ENCODE measurements at regions not wholly inside any gene's neighbourhood (a gene's known extent, or its start where the extent isn't known, plus 50 kb on each side); places are given as distances from the start of the nearest gene placed in this dataset.
A peak's percentile ranks its signal among the peaks of the same experiment; 100 is the strongest.
"Not testable (repeated sequence)": the region's sequence is repeated elsewhere in the genome, so short reads cannot be mapped to it uniquely, and the experiment has no call there.

- no peak overlapping the region for H3K9ac ChIP-seq
- peaks cover 0 to 5% (median 0%) of the 10 kb centered on the region in 10 experiments; a peak in 1 of 20 replicates for H3K4me1 ChIP-seq
- no peak overlapping the region for H3K4me3 ChIP-seq
- H3K27ac ChIP-seq, result no peak overlapping the region
- TF ChIP-seq Cebpa-rat (IDR thresholded peaks at IDR 0.05), result no peak
- H3K9me3 ChIP-seq (replicated peaks in 1 of 11), result peaks cover 0 to 22% (median 14%) of the 10 kb centered on the region in 11 experiments; a peak in 20 of 22 replicates
- H3K27me3 ChIP-seq, result no peaks in the 10 kb centered on the region
- no peaks in the 10 kb centered on the region for H4K20me1 ChIP-seq
- H3K36me3 ChIP-seq, result no peaks in the 10 kb centered on the region
- H3K4me2 ChIP-seq, result no peak overlapping the region
Measured at GRCh38 chr14:101689039-101689501, 72.4 kb upstream of the PPP2R5C start.

GRCh38 chr14:101689966-101690365 lies 71.5 kb upstream of the PPP2R5C start:
- not testable (repeated sequence) for H4K20me1 ChIP-seq, H3K4me3 ChIP-seq, H3K9ac ChIP-seq, H3K27ac ChIP-seq, H3K27me3 ChIP-seq, H3K4me1 ChIP-seq, H3K36me3 ChIP-seq
- Histone ChIP-seq H3K9me3 (replicated peaks in 1 of 11) (peaks cover 0 to 22% (median 14%) of the 10 kb centered on the region in 11 experiments; a peak in 20 of 22 replicates), H3K4me2 (peak overlapping the region in 1 of 11 experiments; percentile 32; a peak in 2 of 22 replicates)

- H3K27ac ChIP-seq, result no peak overlapping the region
- TF ChIP-seq Cebpa-rat (IDR thresholded peaks at IDR 0.05), result no peak
- H3K36me3 ChIP-seq, result no peaks in the 10 kb centered on the region
- peaks cover 0 to under 1% (median 0%) of the 10 kb centered on the region in 10 experiments; a peak in 1 of 20 replicates for H3K4me1 ChIP-seq
- no peak overlapping the region for H3K4me2 ChIP-seq
- H3K9me3 ChIP-seq (replicated peaks in 1 of 11), result peaks cover 17 to 35% (median 30%) of the 10 kb centered on the region in 11 experiments
- no peak overlapping the region for H3K4me3 ChIP-seq
- H4K20me1 ChIP-seq, result no peaks in the 10 kb centered on the region
- H3K9ac ChIP-seq, result no peak overlapping the region
- no peaks in the 10 kb centered on the region for H3K27me3 ChIP-seq
Measured at GRCh38 chr14:101695659-101696058, 65.8 kb upstream of the PPP2R5C start.

- Histone ChIP-seq H3K4me1 (peaks cover 32 to 41% (median 39%) of the 10 kb centered on the region in 10 experiments), H4K20me1 (no peaks in the 10 kb centered on the region), H3K27ac (no peak overlapping the region), H3K9ac (no peak overlapping the region), H3K9me3 (replicated peaks in 1 of 11) (peaks cover 0 to 9% (median 0%) of the 10 kb centered on the region in 11 experiments; a peak in 3 of 22 replicates), H3K4me2 (no peak overlapping the region), H3K27me3 (peaks cover 0 to 9% (median 0%) of the 10 kb centered on the region in 11 experiments; a peak in 2 of 22 replicates), H3K36me3 (no peaks in the 10 kb centered on the region), H3K4me3 (no peak overlapping the region)
- TF ChIP-seq Cebpa-rat (IDR thresholded peaks at IDR 0.05), result no peak
Measured at GRCh38 chr14:101704140-101704539, 57.4 kb upstream of the PPP2R5C start.

- no peak for TF ChIP-seq Cebpa-rat (IDR thresholded peaks at IDR 0.05)
- peaks cover 0 to 9% (median 0%) of the 10 kb centered on the region in 11 experiments; a peak in 2 of 22 replicates for H3K9me3 ChIP-seq (replicated peaks in 1 of 11)
- H4K20me1 ChIP-seq, result no peaks in the 10 kb centered on the region
- no peaks in the 10 kb centered on the region for H3K36me3 ChIP-seq
- H3K9ac ChIP-seq, result peak overlapping the region; percentile 72 to 86 (median 82)
- peak overlapping the region; percentile 5 to 66 (median 48); a peak in 18 of 20 replicates for H3K4me3 ChIP-seq
- H3K4me2 ChIP-seq, result peak overlapping the region; percentile 66 to 94 (median 88)
- H3K27me3 ChIP-seq, result peaks cover 0 to 9% (median 0%) of the 10 kb centered on the region in 11 experiments; a peak in 2 of 22 replicates
- H3K27ac ChIP-seq, result peak overlapping the region; percentile 86 to 92 (median 88)
- peaks cover 39 to 59% (median 56%) of the 10 kb centered on the region in 10 experiments for H3K4me1 ChIP-seq
Measured at GRCh38 chr14:101705733-101706508, 55.6 kb upstream of the PPP2R5C start.

- H3K27ac ChIP-seq, result peak overlapping the region; percentile 86 to 92 (median 88)
- no peaks in the 10 kb centered on the region for H4K20me1 ChIP-seq
- TF ChIP-seq Cebpa-rat (IDR thresholded peaks at IDR 0.05), result no peak
- H3K4me1 ChIP-seq, result peaks cover 42 to 65% (median 62%) of the 10 kb centered on the region in 10 experiments
- H3K9ac ChIP-seq, result peak overlapping the region; percentile 72 to 86 (median 82); a peak in 21 of 22 replicates
- H3K9me3 ChIP-seq (replicated peaks in 1 of 11), result peaks cover 0 to 9% (median 0%) of the 10 kb centered on the region in 11 experiments; a peak in 2 of 22 replicates
- H3K4me2 ChIP-seq, result peak overlapping the region; percentile 66 to 94 (median 88)
- peaks cover 0 to 9% (median 0%) of the 10 kb centered on the region in 11 experiments; a peak in 2 of 22 replicates for H3K27me3 ChIP-seq
- H3K4me3 ChIP-seq, result 0 out of 20 replicates have a peak overlapping the region, but pooled peaks of 2 of the 10 experiments have one; percentile 52 to 66
- H3K36me3 ChIP-seq, result no peaks in the 10 kb centered on the region
Measured at GRCh38 chr14:101706509-101707067, 54.9 kb upstream of the PPP2R5C start.

- Histone ChIP-seq H3K36me3 (no peaks in the 10 kb centered on the region), H3K4me1 (peaks cover 42 to 65% (median 62%) of the 10 kb centered on the region in 10 experiments), H3K4me3 (no peak overlapping the region), H3K9ac (peak overlapping the region; percentile 17 to 86 (median 82); a peak in 15 of 22 replicates), H3K4me2 (peak overlapping the region; percentile 66 to 94 (median 88)), H3K27me3 (peaks cover 0 to 9% (median 0%) of the 10 kb centered on the region in 11 experiments; a peak in 2 of 22 replicates), H4K20me1 (no peaks in the 10 kb centered on the region), H3K9me3 (replicated peaks in 1 of 11) (peaks cover 0 to 9% (median 0%) of the 10 kb centered on the region in 11 experiments; a peak in 2 of 22 replicates), H3K27ac (peak overlapping the region in 10 of 11 experiments; percentile 86 to 92 (median 88); a peak in 17 of 22 replicates)
- peak in 1 of 11 experiments; percentile 48; a peak in 1 of 22 replicates for TF ChIP-seq Cebpa-rat (IDR thresholded peaks at IDR 0.05)
Measured at GRCh38 chr14:101707068-101707842, 54.3 kb upstream of the PPP2R5C start.

- H3K9ac ChIP-seq, result peak overlapping the region in 6 of 11 experiments; percentile 4 to 49 (median 40); a peak in 8 of 22 replicates
- no peaks in the 10 kb centered on the region for H4K20me1 ChIP-seq
- no peak for TF ChIP-seq Cebpa-rat (IDR thresholded peaks at IDR 0.05)
- H3K4me2 ChIP-seq, result peak overlapping the region; percentile 38 to 92 (median 72)
- peaks cover 0 to 9% (median 0%) of the 10 kb centered on the region in 11 experiments; a peak in 2 of 22 replicates for H3K9me3 ChIP-seq (replicated peaks in 1 of 11)
- peaks cover 0 to 9% (median 0%) of the 10 kb centered on the region in 11 experiments; a peak in 2 of 22 replicates for H3K27me3 ChIP-seq
- peaks cover 42 to 65% (median 62%) of the 10 kb centered on the region in 10 experiments for H3K4me1 ChIP-seq
- no peaks in the 10 kb centered on the region for H3K36me3 ChIP-seq
- H3K27ac ChIP-seq, result peak overlapping the region in 6 of 11 experiments; percentile 4 to 58 (median 40); a peak in 7 of 22 replicates
- no peak overlapping the region for H3K4me3 ChIP-seq
Measured at GRCh38 chr14:101707863-101708620, 53.5 kb upstream of the PPP2R5C start.
